ENCODE measurements at regions not wholly inside any gene's neighbourhood (a gene's known extent, or its start where the extent isn't known, plus 50 kb on each side); places are given as distances from the start of the nearest gene placed in this dataset.

DNA sequence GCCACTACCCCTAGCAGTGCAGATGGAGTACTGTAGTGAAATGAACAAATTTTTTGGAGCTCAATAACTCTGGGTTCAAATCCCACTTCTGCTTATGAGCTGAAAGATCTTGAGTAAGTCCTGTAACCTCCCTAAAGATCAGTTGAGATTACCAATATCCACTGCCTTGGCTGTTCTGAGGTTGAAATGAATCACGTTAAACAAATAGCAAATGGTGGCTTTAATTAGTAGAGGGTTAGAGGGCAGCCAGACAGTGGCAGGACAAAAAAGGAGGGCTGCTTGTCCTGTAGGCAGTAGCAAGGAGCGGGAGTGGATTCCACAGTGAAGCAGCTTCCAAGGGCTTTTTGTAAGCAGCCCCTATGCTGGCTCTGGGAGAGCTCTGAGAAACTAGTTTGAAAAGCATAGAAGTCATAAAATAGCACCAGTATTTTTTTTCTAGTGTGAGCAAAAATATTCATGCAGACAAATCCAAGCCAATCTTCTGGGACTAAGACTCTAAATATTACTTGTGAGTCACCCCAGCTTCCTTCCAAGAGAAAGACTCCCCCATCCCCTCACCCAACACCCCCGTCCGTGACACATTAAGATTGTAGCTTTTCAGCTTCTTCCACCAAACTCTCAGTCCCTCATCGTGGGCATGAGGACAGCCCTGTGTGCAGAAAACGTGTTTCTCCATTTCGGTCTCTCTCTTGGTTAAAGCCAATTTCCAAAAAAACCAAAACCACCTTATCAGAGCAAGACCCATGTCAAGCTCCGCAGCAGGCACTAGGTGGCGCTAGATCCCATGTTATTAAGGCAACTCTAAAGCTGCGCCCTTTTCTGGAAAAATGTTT lies 123.5 kb upstream of the LGALSL start:
- no peak for TF ChIP-seq POLR2A (IDR thresholded peaks at IDR 0.05)
- TF ChIP-seq, protein P1, sequence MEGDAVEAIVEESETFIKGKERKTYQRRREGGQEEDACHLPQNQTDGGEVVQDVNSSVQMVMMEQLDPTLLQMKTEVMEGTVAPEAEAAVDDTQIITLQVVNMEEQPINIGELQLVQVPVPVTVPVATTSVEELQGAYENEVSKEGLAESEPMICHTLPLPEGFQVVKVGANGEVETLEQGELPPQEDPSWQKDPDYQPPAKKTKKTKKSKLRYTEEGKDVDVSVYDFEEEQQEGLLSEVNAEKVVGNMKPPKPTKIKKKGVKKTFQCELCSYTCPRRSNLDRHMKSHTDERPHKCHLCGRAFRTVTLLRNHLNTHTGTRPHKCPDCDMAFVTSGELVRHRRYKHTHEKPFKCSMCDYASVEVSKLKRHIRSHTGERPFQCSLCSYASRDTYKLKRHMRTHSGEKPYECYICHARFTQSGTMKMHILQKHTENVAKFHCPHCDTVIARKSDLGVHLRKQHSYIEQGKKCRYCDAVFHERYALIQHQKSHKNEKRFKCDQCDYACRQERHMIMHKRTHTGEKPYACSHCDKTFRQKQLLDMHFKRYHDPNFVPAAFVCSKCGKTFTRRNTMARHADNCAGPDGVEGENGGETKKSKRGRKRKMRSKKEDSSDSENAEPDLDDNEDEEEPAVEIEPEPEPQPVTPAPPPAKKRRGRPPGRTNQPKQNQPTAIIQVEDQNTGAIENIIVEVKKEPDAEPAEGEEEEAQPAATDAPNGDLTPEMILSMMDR (IDR thresholded peaks at IDR 0.05), result peak; percentile 91 to 97 (median 95)
- TF ChIP-seq EP300 (IDR thresholded peaks at IDR 0.05; ENCODE audit: low read depth), result no peak
- TF ChIP-seq POLR2AphosphoS5 (IDR thresholded peaks at IDR 0.05), result no peak
